ENCODE measurements at regions not wholly inside any gene's neighbourhood (a gene's known extent, or its start where the extent isn't known, plus 50 kb on each side); places are given as distances from the start of the nearest gene placed in this dataset.

DNA sequence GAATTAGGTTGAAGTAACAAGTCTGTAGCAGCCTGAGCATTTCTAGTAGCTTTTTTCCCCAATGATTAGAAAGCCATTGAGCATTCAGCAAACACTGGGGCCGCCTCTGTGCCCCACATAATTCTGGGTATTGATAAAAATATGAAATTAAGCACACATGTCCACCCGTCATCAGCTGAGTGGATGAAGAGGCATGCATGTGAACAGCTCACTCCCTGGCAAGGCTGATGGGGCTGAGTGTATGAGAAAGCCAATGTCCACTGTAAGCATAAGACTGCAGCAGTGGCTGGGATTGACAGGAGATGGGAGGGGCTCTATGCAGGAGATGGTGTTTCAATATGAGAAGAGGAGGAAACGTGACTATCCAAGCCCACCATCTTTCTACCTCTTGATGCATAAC, 124.4 kb upstream of the KLHL29 start:
- TF ChIP-seq, protein P1, sequence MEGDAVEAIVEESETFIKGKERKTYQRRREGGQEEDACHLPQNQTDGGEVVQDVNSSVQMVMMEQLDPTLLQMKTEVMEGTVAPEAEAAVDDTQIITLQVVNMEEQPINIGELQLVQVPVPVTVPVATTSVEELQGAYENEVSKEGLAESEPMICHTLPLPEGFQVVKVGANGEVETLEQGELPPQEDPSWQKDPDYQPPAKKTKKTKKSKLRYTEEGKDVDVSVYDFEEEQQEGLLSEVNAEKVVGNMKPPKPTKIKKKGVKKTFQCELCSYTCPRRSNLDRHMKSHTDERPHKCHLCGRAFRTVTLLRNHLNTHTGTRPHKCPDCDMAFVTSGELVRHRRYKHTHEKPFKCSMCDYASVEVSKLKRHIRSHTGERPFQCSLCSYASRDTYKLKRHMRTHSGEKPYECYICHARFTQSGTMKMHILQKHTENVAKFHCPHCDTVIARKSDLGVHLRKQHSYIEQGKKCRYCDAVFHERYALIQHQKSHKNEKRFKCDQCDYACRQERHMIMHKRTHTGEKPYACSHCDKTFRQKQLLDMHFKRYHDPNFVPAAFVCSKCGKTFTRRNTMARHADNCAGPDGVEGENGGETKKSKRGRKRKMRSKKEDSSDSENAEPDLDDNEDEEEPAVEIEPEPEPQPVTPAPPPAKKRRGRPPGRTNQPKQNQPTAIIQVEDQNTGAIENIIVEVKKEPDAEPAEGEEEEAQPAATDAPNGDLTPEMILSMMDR (IDR thresholded peaks at IDR 0.05; ENCODE audit: low read depth, low read length) = no peak
- no peak for TF ChIP-seq EZH2phosphoT487 (IDR thresholded peaks at IDR 0.05; ENCODE audit: low read depth)
